ENCODE measurements at regions not wholly inside any gene's neighbourhood (a gene's known extent, or its start where the extent isn't known, plus 50 kb on each side); places are given as distances from the start of the nearest gene placed in this dataset.
A peak's percentile ranks its signal among the peaks of the same experiment; 100 is the strongest.

DNA sequence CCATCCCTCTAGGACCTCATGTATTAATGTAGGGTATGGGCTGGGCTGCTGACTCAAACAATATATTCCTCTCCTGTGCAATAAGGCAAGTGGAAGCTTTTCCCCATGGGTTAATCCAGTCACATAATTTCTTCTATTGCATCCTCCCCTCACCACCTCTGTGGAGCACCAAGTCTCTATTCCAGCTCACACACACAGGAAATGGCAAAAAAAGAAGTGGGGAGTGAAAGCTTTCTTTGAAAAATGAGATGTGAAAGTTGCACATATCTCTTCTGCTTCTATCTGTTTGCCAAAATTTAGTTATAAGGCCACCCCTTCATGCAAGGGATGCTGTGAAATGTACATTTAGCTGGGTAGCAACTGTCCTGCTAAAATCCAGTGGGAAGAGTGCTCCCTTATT is 121.3 kb downstream of the CDC42EP3 start:
- no peak for DNase-seq

DNA sequence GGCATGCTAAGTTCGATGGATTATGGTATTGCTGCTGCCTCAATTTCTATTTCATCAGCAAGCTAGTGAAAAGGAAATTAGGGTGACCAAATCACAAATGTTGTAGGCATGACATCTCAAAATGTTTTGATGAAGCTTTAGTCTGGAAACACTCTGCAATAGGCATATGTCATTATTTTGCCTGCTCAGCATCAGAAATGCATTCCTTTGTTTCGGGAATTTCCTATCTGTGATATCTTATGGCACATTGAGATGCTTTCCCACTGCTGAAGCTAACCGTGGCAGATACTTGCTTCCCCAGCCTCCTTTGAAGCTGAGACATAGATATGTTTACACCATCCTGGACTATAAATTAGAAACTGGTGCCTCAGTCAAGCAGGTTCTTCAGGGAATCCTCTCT is 119.7 kb downstream of the CDC42EP3 start:
- DNase-seq: no peak

DNA sequence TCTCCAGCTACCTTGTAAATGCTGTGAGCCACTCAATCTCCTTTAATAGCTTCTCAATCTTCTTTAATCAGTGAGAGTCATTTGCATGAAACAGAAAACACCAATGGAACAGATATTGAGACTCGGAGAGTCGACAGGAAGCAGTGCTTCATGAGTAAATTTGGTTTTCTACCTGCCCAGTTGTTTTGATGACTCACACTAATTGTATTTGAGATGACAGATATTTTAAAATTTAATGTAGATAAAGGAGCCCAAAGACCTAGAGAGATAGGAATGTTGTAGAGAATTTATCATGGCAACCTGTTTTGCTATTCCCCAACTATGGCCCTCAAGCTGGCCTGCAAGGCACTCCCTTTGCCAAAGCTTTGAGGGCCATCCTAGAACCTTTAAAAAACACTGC is 119.1 kb downstream of the CDC42EP3 start:
- DNase-seq: no peak

DNA sequence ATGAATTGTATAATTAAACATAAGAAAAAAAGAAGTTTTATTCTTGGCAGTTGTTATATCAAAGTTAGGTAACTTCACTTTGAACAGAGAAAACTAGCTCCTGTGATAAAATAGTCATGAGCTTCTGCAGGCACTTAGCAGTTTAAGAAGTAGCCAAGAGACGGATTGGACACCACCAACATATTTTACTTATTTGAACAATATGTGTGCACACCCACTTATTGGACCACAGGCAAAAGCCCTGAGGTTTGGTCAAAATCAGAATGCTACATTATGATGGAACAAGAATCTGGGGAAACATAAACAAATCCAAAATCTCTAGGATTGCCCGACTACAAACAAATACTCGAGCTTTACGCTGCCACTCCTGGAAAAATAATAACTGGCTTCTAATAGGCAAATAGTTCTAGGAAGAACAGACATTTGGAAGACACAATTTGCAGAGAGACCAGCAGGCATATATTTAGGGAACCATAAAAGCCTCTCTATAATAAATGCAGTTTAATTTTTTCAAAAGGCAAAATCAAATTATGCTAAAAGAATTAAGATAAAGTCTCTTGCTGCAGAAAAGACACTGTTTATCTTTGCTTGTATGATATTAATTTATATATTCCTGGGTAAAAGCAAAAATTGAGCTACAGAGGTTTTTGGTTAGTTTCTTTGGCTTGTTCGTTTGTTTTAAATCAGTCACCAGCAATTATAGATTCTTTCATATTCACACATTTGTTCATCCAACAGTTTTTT is 117.9 kb downstream of the CDC42EP3 start:
- no peak for DNase-seq

DNA sequence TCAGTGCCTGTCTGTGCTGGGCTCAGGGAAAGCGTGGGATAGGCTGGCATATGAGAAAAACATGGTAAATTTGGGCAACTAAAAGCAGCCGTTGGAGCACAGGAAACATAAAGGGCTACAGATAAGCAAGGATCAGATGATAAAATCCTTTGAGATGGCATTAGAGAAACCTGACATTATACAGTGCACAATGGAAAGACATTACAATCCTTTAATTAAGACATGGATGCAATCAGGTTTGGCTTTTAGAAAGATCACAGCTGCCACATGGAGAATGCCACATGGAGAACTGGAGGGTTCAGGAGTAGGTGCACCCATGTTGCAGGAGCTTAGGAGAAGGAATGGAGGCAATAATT is 117.3 kb downstream of the CDC42EP3 start:
- DNase-seq: no peak

DNA sequence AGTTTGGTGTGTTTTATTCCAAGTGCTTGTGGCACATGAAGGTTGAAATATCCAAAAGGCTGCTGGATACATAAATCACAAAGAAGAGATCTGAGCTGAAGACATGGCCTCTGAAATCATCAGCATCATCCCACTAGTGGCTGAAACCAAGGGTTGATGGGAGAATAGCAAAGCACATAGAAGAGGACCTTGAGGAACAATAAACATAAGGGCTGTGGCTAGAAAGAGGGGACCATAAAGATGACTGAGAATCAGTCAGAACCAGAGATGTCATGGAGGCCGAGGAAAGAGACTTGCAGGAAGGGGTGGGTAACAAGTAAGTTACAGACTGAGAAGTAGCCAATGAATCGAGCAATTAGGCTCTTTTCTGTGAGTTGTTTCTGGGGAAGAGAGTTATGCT is 116.8 kb downstream of the CDC42EP3 start:
- DNase-seq: no peak

DNA sequence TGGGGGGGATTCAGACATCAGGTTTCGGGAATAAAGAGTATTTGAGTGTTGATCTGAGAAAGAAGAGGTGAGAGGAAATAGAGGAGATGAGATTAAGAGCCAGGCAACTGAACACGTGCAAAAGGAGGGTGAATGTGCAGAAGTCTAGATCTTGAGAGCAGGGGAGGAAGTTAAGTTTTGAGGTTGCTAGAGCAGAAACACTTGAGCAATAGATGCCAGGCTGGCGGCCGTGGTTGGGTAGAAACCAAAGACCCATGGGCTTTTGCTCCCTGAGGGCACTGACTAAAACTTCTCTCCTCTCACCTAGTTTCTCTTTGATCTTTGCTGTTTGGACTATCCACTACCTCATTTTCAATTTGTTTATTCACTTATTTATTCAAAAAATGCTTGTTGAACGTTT is 116.0 kb downstream of the CDC42EP3 start:
- DNase-seq: peak; percentile 34 to 47

DNA sequence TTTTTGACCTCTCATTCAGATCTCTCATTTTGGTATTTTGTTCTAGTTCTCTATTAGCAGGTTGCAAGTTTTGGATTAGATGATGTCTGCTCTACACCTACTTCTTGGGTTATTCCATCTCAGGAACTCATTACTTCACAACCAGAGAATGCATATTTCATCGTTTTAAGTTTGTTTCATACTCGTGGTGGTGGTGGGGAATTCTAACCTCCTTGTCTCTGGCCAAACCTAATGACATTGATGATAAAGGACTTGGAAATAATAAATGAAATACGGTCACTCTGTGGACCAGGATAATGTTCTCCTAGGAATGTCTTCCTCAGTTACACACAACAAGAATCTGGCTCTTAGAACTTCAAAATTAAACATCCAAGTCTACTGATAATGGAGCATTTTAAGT is 115.2 kb downstream of the CDC42EP3 start:
- no peak for DNase-seq

DNA sequence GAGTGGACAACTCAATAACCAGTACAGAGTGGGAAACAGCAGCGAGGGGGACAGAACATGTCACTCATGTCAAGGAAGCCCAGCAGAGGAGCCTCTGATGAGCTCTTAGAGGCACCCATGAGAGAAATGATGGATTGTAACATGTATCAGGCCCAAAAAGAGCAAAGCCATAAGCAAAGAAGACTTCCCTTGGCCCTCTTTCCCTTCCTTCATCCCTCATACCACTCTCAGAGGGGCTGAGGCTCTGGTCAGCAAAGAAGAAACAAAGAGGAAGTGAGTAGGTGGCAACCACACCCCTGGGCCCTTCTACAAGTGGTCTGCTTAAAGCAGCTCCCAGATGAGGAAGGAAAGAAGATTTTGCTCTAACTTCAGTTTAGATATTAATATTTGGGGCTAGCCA is 112.8 kb downstream of the CDC42EP3 start:
- peak; percentile 64 to 67 for DNase-seq

DNA sequence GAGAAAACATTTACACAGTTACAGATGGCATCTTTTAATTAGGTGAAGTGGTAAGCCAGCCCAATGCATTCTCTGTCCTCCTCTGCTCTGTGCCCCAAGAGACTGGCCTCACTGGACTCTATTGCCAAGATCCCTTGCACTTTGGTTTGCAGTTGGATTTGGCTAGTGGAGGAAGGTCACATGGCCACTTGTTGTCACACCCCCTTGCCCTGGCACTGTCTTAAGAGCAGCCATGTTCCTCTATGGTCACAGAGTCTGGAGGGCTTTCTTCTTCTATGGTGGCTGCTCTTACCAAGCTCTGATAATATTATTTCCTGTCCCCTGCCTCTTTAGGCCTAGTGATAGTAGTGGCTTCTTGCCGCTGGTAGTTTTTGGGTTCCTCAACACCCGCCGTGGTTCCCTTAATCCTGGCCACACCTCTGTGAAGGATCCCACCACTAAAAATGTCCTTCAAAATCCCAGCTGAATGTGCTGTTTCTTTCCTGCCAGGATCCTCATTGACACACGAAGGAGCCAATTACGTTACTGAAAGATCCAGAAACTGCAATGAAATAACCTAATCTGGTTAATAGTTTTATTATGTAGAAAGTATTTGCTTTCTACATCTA is 111.1 kb downstream of the CDC42EP3 start:
- no peak for DNase-seq

DNA sequence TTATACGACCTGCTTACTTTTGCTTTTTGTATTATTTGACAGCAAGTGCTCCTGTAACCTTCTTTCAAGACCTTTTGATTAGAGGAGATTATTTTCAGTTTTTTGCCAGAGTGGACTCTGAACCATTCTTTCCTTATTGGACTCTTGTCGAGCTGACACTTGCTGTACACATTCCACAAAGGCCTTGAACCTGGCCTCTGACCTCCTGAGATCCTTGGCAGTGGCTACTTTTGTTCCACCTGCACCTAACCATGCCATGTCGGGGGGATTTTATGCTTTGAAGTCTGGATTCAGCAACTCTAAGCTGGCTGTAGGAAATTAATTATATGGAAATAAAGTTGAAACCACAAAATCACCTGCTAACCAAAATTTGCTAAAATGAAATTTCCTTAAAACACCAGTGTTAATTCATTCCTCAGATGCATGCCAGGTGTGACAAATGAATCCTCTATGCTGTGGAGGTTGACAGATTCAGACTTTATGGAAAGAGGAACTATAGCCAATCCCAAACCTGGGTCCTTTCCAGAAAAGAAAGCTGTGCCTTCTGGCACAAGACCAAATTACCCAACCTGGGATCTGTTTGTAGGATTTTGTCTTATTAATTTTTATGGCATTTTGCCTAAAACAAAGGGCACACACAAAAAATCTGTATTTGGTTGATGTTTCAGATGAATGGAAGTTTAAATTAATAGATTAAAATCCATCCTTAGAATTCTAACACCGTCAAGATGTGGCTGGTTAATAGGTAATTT is 110.4 kb downstream of the CDC42EP3 start:
- DNase-seq: no peak

DNA sequence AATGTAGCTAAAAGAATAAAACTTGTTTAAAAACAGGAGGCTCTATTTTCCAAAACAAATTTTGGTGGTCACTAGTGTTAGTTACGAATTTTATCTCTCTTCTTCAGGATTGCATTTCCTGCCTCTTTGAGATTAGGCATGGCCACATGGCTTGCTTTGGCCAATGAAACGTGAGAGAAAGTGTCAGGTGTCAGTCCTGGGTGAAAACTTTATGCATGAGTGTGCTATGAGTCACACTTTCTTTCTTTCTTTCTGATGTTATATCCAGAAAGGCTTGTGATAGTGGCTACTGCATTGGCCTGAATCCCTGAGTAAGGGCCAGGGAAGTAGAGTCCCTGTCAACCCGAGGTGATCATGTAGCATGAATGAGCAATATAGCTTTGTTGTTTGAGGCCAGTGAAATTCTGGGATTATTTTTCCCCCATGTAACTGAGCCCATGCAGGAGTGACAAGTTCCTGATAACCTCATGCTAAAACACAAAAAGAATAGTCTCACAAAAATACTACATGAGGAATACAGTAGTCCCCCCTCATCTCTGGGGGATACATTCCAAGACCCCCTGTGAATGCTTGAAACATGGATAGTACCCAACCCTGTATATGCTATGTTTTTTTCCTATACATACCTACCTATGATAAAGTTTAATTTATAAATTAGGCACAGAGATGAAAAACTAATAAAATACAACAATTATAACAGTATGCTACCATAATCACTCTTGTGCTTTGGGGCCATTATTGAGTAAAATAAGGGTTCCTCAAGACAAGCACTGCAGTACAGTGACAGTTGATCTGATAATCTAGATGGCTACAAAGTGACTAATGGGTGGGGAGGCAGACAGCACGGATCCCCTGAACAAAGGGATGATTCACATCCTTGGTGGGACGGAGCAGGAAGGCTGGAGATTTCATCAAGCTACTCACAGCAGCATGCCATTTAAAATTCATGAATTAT is 109.5 kb downstream of the CDC42EP3 start:
- peak in 1 of 2 donors; percentile 27 for DNase-seq

DNA sequence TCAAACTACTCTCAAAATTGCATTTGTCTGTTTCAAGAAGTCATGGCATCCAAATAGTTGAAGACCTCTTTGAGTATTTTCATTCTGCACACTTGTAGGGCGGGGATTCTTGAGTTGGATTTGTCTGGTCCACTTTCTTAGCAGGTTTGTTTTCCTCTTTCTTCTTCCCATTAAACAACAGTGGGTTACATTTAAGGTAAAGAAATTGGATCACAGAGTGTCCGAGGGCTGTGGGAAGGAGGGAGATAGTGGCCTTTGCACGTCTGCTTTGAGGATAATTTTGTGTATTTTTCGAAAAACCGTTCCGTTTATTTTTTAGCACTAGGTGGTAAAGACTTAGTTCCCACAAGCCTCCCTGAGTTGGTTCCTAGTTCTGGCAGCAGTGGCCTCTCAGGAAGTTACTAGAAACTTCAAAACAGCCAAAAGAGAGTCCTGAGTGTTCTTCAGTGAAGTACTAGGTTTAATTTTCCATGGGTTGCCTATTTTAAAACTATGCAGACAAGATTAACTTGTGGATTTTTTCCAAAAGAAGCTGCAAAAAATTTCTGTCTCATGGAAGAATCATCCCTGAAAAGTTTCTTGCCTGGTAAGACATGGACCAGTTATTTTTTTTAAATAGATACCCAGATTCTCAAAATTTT is 107.9 kb downstream of the CDC42EP3 start:
- no peak for DNase-seq

DNA sequence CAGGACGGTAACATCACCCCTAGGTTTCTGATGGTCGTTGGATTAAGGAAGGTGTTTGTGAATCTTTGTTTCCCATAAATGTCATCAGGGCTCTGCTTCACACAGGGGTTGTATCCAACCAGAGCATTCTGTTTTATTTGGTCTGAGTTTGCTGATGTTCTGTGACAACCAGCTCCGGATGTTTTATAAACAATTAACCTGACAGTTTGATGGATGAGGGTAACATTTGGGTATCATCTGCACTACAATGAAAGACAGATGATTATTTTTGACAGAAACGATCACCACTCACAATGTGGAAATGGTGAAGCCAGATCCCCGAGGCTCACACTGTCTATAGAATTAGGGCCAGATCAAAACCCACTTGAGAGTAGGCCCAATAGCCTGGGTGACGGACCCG is 107.1 kb downstream of the CDC42EP3 start:
- no peak for DNase-seq

DNA sequence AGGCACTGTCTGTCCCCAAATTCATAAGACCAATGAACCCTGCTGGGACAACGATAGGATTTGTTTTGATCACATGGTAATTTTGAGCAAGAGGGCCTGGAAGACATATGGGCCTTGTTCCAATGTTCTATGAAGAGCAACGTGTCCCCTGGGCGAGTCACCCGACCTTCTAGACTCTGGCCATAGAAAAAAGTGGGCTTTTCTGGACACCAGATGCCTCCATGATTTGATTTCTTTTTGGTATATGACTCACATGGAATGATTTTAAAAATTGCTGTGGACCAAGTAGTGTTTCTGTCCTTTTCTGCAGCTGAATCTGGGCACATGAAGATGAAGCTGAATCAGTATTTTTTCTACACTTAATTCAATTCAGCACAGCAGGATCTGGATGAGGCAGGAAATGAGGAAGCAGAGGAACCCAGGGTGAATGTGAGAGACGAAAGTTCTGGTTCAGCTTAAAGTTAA is 104.9 kb downstream of the CDC42EP3 start:
- no peak for DNase-seq

DNA sequence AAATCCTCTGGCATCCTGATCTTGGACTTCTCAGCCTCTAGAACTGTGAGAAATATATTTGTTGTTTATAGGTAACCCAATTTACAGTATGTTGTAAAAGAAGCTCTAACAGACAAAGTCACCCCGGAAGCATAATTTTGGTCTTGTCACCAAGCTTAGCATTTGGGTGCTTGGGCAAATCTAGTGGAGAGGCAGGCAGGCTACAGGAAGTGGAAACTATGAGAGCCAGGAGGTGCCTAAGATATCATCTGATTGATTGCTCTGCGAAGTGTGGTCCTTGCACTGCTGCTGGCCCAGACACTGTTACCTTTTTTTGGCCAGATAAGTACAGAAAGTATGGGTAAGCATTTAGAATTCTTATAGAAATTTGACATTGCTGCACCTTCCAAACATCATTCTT is 102.9 kb downstream of the CDC42EP3 start:
- no peak for DNase-seq

DNA sequence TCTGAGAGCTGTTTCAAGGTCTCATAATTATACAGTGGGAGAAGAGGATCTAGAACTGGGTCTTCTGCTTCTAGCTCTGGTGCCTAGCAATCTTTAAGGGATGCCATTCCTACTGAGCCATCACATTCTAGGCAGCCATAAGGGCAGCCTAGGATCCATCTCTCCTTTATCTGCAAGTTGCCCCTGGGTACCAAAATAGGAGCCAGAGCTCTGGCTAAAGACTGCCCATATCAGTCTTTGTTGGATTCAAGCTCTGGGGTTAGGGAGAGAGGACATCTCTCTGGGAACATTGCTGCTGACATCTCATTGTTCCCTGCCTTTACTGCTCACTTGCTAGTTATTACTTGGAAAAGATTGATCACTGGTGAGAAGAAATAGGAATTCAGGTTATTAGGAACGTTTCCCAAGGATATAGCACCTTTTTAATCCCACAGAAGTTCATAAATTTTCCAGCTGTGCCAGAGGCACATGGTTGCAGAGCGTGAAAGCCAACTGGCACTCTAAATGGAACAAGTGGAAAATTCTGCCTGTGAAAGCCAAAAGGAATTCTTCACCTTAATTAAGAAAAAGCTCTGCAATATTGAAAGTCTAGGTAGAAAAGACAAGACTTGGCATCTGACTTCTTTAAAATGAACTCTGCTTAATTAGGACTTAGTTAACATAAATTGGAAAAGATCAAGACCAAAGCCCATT is 102.2 kb downstream of the CDC42EP3 start:
- DNase-seq: no peak

DNA sequence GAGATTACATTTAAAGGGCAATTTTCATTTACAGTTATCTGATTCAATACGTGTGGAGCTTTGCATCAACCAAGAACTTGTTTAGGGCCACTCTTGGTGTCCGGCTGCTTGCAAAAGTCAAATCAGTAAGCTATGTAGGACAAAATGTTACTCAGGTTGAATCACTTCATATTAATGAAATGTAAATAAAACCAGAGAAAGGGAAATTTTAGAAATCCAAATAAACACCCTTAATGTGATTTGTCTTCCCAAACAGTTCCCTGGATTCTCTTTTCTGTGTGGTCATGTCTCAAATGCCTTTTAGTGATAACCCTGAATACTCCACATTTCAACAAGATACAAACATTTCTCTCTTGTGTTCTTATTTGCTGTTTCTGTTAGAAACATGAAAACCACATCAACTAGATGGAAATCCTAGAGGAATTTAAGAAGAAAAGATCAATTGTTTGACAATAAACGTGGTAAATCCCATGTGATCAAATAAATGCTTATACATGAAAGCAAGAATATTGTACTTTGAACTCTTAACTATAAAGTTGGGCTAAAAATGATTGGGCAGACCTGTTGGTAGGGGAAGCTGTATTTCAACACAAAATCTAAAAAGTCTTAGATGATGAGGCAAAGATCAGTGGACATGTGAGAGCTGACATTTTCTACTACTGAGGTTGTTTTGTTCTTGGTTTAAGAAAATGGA is 101.3 kb downstream of the CDC42EP3 start:
- no peak for DNase-seq

DNA sequence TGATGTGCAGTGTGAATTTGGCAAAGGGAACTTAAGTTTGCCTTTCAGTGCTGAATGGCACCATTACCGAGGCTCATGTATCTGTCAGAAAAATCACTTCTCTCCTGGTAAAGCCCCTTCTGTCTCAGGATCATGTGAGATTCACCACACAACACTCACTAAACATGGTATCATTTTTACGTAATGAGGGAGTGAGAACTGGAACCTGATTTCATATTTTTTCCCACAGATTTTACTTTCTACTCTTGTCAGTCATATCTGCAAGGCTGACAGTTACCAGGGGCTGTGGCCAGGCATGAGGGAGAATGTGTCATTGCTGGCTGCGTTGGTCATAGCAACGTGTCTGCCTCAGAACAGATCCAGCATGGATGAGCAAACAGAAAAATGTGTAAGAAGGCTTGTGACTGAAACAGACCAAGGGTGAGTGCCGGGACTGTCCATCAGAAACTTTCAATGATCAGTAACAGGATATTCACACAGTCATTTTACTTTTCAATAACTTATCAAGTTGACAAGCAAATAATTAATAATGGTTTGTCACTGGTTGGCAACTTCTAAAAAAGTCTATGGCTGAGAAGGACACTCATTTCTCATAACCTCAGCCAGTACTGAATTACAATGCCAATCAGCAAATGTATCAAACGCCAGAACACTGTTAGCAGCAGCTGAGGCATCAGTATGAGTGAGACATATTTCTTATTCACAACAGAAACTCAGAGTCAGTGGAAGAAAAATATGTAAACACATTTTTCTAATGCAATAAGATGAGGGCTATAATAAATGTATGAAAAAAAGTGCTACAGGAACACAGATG is 100.5 kb downstream of the CDC42EP3 start:
- peak; percentile 31 to 77 for DNase-seq

DNA sequence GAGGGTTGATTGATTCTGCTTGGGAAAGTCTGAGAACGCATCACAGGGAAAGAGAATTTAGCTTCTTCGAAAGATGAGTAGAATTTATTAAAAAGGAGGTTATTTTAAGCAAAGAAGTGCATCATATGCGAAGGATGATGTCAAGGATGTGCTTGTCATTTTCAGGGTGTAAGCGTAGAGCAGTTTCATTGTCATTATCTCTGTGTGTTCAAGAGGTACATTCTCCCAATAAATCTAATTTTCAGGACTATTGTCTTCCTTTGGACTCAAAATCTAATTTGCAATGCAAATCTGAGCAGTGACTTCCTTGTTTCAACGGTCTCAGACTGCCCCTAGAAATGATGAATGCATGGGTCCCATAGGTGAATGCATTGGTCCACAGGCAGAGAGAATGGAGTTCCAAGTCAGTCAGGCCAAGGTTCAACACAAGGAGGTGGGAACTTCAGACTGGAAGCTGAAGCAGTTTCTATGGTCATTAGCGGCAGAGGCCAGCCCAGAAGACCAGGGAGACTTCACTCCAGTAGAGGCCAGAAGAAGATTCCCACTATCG is 99.8 kb downstream of the CDC42EP3 start:
- DNase-seq: no peak

Data from inflammatory macrophage treated with lipopolysaccharide for 1 hour (primary cell).